ENCODE measurements at regions not wholly inside any gene's neighbourhood (a gene's known extent, or its start where the extent isn't known, plus 50 kb on each side); places are given as distances from the start of the nearest gene placed in this dataset.

DNA sequence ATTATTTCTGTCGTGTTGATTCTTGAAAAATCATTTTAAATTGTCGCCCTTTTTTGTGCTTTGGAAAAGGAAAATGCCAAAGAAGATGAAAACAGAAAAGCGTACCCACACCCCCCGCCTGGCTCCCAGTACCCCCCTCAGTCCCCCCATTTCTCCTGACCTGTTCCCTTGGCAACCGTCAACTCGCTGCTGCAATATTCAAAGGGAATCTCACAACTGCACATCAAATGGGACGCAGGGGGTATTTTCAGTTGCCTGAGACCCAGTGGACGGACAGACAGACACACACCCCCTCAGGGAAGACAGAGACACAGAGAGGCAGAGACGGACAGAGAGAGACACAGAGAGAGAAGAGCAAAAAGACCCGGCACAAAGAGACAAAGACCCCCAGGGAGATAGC is 83.5 kb upstream of the PRR20G start:
- H3K36me3 ChIP-seq = no peaks in the 10 kb centered on the region
- DNase-seq = no peak
- intact Hi-C loops (cut with DNase I) = no loop called here
- no peak overlapping the region for H3K27ac ChIP-seq
- WGBS, 2 donors = 70 to 76% methylated on average over 10 of the region's 10 CpGs
- H3K9me3 ChIP-seq = peaks cover 0 to 2% (median 0%) of the 10 kb centered on the region in 4 donors
- TF ChIP-seq POLR2A (IDR thresholded peaks at IDR 0.05) = no peak
- no peak overlapping the region for H3K4me3 ChIP-seq
- H3K27me3 ChIP-seq = peaks cover 0 to 8% (median 8%) of the 10 kb centered on the region in 3 donors
- no peaks in the 10 kb centered on the region for H3K4me1 ChIP-seq

DNA sequence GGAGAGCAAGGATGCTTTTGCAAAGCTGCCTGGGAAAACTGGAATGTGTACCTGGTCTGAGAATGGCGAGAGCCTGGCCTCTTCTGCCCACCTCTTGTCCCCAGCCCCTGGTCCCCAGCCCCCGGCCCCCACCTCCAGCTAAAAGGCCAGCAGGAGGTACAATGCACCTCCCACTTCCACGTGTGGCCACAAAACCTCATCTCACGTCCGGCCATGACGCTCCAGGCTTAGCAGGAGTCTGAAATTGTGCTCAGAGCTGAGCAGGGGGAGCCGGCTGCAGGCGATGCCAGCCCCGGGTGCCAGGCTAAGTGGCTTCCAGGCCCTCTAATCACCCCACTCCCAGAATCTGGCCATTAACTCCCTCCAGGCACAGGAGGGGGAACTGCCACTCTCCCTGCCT is 83.1 kb upstream of the PRR20G start:
- DNase-seq = no peak
- H3K9me3 ChIP-seq = no peaks in the 10 kb centered on the region
- no peak for TF ChIP-seq POLR2AphosphoS5 (IDR thresholded peaks at IDR 0.05)
- TF ChIP-seq, protein P1, sequence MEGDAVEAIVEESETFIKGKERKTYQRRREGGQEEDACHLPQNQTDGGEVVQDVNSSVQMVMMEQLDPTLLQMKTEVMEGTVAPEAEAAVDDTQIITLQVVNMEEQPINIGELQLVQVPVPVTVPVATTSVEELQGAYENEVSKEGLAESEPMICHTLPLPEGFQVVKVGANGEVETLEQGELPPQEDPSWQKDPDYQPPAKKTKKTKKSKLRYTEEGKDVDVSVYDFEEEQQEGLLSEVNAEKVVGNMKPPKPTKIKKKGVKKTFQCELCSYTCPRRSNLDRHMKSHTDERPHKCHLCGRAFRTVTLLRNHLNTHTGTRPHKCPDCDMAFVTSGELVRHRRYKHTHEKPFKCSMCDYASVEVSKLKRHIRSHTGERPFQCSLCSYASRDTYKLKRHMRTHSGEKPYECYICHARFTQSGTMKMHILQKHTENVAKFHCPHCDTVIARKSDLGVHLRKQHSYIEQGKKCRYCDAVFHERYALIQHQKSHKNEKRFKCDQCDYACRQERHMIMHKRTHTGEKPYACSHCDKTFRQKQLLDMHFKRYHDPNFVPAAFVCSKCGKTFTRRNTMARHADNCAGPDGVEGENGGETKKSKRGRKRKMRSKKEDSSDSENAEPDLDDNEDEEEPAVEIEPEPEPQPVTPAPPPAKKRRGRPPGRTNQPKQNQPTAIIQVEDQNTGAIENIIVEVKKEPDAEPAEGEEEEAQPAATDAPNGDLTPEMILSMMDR (IDR thresholded peaks at IDR 0.05) = no peak
- TF ChIP-seq EP300 (IDR thresholded peaks at IDR 0.05) = no peak
- no peak for TF ChIP-seq POLR2A (IDR thresholded peaks at IDR 0.05)
- H3K27me3 ChIP-seq = peaks cover 0 to 8% (median 8%) of the 10 kb centered on the region in 3 donors
- intact Hi-C loops (cut with DNase I) = no loop called here
- H3K4me3 ChIP-seq = no peak overlapping the region
- WGBS, 2 donors = 42 to 50% methylated on average over 9 of the region's 9 CpGs
- no peaks in the 10 kb centered on the region for H3K36me3 ChIP-seq
- H3K27ac ChIP-seq = no peak overlapping the region
- H3K4me1 ChIP-seq = no peaks in the 10 kb centered on the region

DNA sequence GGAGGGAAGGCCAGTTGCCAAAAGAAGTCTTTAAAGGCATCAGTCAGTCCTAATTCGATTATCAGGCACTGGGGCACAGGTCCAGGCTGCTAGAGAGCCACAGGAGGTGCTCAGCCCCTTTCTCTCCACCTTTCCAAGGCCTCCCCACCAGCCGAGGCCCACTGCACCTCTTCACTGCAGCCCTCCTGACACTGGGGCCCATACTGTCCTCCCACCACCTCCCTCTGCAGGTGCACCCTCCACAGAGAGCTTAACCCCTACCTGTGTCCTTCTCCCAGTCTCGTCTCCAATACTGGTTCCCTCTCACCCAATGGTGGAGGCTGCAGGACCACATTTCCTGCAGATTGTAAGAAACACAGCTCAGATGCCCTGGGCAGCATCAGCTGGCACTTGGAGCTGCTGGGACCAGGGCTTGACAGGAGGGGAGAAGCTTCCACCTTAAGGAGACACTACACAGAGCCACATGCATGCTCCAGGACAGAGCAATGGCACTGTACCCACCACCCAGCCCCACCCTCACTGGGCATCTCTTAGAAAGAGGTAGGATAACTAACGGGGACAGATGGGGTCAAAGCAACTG is 81.6 kb upstream of the PRR20G start:
- no peak for DNase-seq
- no peaks in the 10 kb centered on the region for H3K4me1 ChIP-seq
- H3K27me3 ChIP-seq = peaks cover 0 to 8% (median 0%) of the 10 kb centered on the region in 3 donors
- intact Hi-C loops (cut with DNase I) = no loop called here
- TF ChIP-seq POLR2A (IDR thresholded peaks at IDR 0.05) = no peak
- TF ChIP-seq POLR2AphosphoS5 (IDR thresholded peaks at IDR 0.05) = no peak
- H3K9me3 ChIP-seq = no peaks in the 10 kb centered on the region
- no peaks in the 10 kb centered on the region for H3K36me3 ChIP-seq
- H3K4me3 ChIP-seq = no peak overlapping the region
- 31 to 62% methylated on average over 4 of the region's 4 CpGs for WGBS, 2 donors
- H3K27ac ChIP-seq = no peak overlapping the region

DNA sequence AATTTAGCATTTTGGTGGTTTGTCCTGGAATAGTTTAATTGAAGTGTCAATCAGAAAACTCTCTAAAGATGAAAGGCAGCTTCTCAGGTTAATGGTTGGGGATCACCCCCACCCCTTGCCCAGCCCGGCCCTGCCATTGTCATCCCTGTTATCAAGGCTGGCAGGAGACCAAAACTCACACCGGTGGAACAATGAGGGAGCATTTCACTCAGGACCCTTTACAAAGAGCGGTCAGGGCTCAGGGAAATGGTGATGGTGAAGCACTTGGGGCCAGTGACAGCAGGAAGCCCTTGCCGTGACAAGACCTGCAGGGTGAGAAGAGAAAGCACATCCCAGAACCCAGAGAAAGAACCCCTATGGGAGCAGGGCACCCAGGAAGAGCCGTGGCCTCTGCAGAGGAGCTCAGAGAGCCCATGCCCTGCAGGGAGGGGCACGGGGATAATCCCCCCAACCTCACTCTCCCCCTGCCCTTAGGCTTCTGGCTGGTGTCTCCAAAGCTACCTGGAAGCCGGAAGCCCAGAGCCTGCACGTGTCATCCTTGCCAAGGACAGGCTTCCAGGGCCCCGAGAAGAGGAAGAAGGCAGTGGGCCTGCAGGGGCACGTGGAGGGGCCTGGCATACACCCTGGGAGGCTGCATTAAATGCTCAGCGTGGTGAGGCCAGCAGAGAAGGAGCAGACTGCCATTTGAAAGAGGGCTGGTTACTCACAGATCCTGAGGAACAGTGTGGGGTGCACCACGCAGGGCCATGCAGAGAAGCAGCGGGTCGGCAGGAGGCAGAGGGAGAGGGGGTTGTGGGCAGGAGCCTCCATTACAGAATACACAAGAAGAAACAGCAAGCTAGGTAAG is 80.6 kb upstream of the PRR20G start:
- Histone ChIP-seq H3K4me3 (no peak overlapping the region), H3K27ac (no peak overlapping the region), H3K9me3 (no peaks in the 10 kb centered on the region), H3K27me3 (peaks cover 0 to 8% (median 0%) of the 10 kb centered on the region in 3 donors), H3K36me3 (no peaks in the 10 kb centered on the region), H3K4me1 (no peaks in the 10 kb centered on the region)
- WGBS, 2 donors = 38 to 51% methylated on average over 14 of the region's 14 CpGs
- TF ChIP-seq POLR2A (IDR thresholded peaks at IDR 0.05) = no peak
- TF ChIP-seq EP300 (IDR thresholded peaks at IDR 0.05) = no peak
- no peak for DNase-seq
- intact Hi-C loops (cut with DNase I) = no loop called here

DNA sequence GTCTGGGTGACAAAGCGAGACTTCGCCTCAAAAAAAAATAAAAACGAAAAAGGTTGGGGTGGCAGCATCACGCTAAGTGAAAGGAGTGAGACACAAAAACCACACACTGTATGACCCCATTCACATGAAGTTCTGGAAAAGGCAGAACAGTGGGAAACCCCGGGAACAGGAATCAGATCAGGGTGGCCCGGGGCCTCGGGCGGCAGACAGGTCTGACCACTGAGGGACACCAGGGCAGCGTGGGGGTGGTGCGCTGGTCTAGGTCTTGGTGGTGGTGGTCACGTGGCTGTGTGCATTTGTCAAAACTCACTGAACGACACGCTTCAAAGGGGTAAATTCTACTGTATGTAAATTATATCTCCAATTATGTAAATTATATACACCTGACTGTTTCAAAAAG is 79.7 kb upstream of the PRR20G start:
- WGBS, 2 donors = 87 to 88% methylated on average over 13 of the region's 13 CpGs
- TF ChIP-seq EP300 (IDR thresholded peaks at IDR 0.05) = no peak
- Histone ChIP-seq H3K27me3 (peaks cover 0 to 8% (median 0%) of the 10 kb centered on the region in 3 donors), H3K27ac (no peak overlapping the region), H3K4me1 (no peaks in the 10 kb centered on the region), H3K9me3 (no peaks in the 10 kb centered on the region), H3K36me3 (no peaks in the 10 kb centered on the region), H3K4me3 (no peak overlapping the region)
- DNase-seq = no peak
- intact Hi-C loops (cut with DNase I) = no loop called here

DNA sequence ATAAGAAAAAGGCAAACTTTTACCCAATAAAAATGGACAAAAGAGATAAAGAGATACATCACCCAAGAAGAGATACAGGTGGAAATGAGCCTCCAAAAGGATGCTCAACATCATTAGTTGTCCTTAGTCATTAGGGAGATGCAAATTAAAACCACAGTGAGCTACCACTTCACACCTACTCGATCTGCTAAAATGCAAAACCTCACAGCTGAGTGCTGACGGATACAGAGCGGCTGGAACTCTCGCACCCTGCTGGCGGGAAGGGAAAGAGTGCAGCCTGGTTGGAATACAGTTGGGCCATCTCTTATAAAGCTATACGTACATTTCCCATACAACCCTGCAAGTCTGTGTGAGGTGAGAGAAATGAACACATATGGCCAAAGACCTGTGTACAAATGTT is 78.5 kb upstream of the PRR20G start:
- WGBS, 2 donors = 38 to 72% methylated on average over 6 of the region's 6 CpGs
- Histone ChIP-seq H3K27ac (no peak overlapping the region), H3K27me3 (peaks cover 0 to 5% (median 0%) of the 10 kb centered on the region in 3 donors), H3K4me3 (no peak overlapping the region), H3K36me3 (no peaks in the 10 kb centered on the region), H3K4me1 (no peaks in the 10 kb centered on the region), H3K9me3 (no peaks in the 10 kb centered on the region)
- TF ChIP-seq, protein P1 (IDR thresholded peaks at IDR 0.05) = no peak
- TF ChIP-seq POLR2A (IDR thresholded peaks at IDR 0.05) (no peak), POLR2AphosphoS5 (IDR thresholded peaks at IDR 0.05) (no peak), EP300 (IDR thresholded peaks at IDR 0.05) (no peak)
- DNase-seq = no peak
- intact Hi-C loops (cut with DNase I) = no loop called here

Measured in sigmoid colon (tissue), 6 donors.